ENCODE measurements at regions not wholly inside any gene's neighbourhood (a gene's known extent, or its start where the extent isn't known, plus 50 kb on each side); places are given as distances from the start of the nearest gene placed in this dataset.

GRCh38 chr2:57859755-57860154 lies 186.9 kb upstream of the VRK2 start:
- Histone ChIP-seq H3K4me2 (ENCODE audit: insufficient read depth, low read length) (no peak overlapping the region), H3K27me3 (ENCODE audit: control insufficient read depth in 2 of 2, insufficient read depth in 2 of 2, low read length in 2 of 2) (no peaks in the 10 kb centered on the region), H3K9me3 (replicated peaks; ENCODE audit: control insufficient read depth, insufficient read depth, low read length) (no peaks in the 10 kb centered on the region), H2AFZ (ENCODE audit: low read depth, low read length) (no peak overlapping the region), H3K4me3 (replicated peaks in 1 of 3; ENCODE audit: insufficient read depth in 1 of 3, low read depth in 1 of 3, low read length in 3 of 3) (no peak overlapping the region), H3K4me1 (ENCODE audit: control insufficient read depth, extremely low read depth, insufficient read depth, low read length) (peaks cover 4% of the 10 kb centered on the region), H4K20me1 (replicated peaks; ENCODE audit: control insufficient read depth, extremely low read depth, insufficient read depth, low read length) (no peaks in the 10 kb centered on the region), H3K36me3 (ENCODE audit: control insufficient read depth in 2 of 2, extremely low read depth in 1 of 2, insufficient read depth in 2 of 2, low read length in 2 of 2) (no peaks in the 10 kb centered on the region), H3K27ac (ENCODE audit: insufficient read depth, low read depth, low read length) (no peak overlapping the region), H3K9ac (replicated peaks; ENCODE audit: extremely low read depth, insufficient read depth, low read length) (no peak overlapping the region), H3K9me1 (replicated peaks; ENCODE audit: control insufficient read depth, extremely low read depth, insufficient read depth, low read length) (no peaks in the 10 kb centered on the region), H3K79me2 (ENCODE audit: control insufficient read depth, insufficient read depth, low read length) (no peaks in the 10 kb centered on the region)
- no TSS peak for BruUV-seq (replicated peaks)
- ChIA-PET POLR2A (no interaction called here), CTCF (no interaction called here)
- intact Hi-C loops (cut with micrococcal nuclease): no loop called here
- no peak for TF ChIP-seq CTCF (IDR thresholded peaks at IDR 0.05; ENCODE audit: extremely low read depth in 1 of 2, insufficient read depth in 1 of 2, low read depth in 1 of 2, low read length in 2 of 2)
- TF ChIP-seq JUN (IDR thresholded peaks at IDR 0.05; ENCODE audit: borderline replicate concordance, insufficient read depth, insufficient read length, low read depth): no peak
- TF ChIP-seq POLR2A (IDR thresholded peaks at IDR 0.05; ENCODE audit: low read depth, low read length): no peak
- no peak for TF ChIP-seq FOS (IDR thresholded peaks at IDR 0.05; ENCODE audit: borderline replicate concordance, insufficient read depth, low read length)
- no peak for TF ChIP-seq MYC (IDR thresholded peaks at IDR 0.05; ENCODE audit: low read depth, low read length)
- no peak for TF ChIP-seq GATA2 (IDR thresholded peaks at IDR 0.05; ENCODE audit: insufficient read depth, insufficient read length, low read depth, low read length)
- no peak for TF ChIP-seq MAX (IDR thresholded peaks at IDR 0.05; ENCODE audit: insufficient read depth, insufficient read length)
- no peak for TF ChIP-seq POLR2AphosphoS5 (IDR thresholded peaks at IDR 0.05; ENCODE audit: insufficient read depth, low read depth, low read length)
- no peak for TF ChIP-seq EZH2 (IDR thresholded peaks at IDR 0.05; ENCODE audit: borderline replicate concordance, low read depth, low read length, severe bottlenecking)
- DNase-seq (ENCODE audit: low read depth, low spot score) (no peak), FAIRE-seq (no peak)
- dilution Hi-C loops (cut with MboI; ENCODE audit: extremely low pct_ligation_motif_present, low sequenced_read_pairs): no loop called here

Data from endothelial cell of umbilical vein (primary cell).